ENCODE measurements at regions not wholly inside any gene's neighbourhood (a gene's known extent, or its start where the extent isn't known, plus 50 kb on each side); places are given as distances from the start of the nearest gene placed in this dataset.

DNA sequence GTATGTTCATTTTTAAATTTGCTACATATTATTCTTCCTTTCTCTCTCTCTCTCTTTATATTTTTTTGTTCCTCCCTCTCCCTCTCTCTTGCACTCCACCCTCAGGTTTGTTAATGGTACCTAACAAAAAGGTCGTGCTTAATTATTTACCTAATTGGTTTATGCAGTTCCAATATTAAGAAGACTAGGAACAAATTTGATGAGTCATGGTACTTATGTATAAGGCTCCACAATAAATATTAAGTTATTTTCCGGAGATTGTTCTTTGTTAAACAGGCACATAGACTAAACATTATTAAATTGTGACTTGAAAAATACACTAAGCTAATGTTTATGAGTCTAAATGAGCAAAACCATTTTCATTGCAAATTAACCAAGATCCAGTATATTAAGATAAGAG lies 1200.8 kb upstream of the ALCAM start:
- H3K4me3 ChIP-seq (replicated peaks in 1 of 2; ENCODE audit: low read depth in 2 of 2, low read length in 2 of 2): no peak overlapping the region
- TF ChIP-seq, protein P1, sequence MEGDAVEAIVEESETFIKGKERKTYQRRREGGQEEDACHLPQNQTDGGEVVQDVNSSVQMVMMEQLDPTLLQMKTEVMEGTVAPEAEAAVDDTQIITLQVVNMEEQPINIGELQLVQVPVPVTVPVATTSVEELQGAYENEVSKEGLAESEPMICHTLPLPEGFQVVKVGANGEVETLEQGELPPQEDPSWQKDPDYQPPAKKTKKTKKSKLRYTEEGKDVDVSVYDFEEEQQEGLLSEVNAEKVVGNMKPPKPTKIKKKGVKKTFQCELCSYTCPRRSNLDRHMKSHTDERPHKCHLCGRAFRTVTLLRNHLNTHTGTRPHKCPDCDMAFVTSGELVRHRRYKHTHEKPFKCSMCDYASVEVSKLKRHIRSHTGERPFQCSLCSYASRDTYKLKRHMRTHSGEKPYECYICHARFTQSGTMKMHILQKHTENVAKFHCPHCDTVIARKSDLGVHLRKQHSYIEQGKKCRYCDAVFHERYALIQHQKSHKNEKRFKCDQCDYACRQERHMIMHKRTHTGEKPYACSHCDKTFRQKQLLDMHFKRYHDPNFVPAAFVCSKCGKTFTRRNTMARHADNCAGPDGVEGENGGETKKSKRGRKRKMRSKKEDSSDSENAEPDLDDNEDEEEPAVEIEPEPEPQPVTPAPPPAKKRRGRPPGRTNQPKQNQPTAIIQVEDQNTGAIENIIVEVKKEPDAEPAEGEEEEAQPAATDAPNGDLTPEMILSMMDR (IDR thresholded peaks at IDR 0.05; ENCODE audit: low read depth, low read length): no peak

DNA sequence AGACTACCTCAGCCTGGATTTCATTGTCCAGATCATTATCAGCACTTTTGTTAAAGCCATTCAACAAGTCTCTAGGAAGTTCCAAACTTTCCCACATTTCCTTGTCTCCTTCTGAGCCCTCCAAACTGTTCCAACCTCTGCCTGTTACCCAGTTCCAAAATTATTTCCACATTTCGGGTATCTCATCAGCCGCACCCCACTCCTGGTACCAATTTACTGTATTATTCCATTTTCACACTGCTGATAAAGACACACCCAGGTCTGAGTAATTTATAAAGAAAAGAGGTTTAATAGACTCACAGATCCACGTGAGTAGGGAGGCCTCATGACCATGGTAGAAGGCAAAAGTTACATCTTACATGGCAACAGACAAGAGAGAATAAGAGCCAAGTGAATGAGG lies 1198.3 kb upstream of the ALCAM start:
- TF ChIP-seq, protein P1 (IDR thresholded peaks at IDR 0.05; ENCODE audit: low read depth, low read length): no peak
- no peak overlapping the region for H3K4me3 ChIP-seq (replicated peaks in 1 of 2; ENCODE audit: low read depth in 2 of 2, low read length in 2 of 2)
- no peak for DNase-seq (ENCODE audit: low read depth in 2 of 2)

More for the DNA sequence above, 1200.8 kb upstream of the ALCAM start:
- DNase-seq (ENCODE audit: low read depth in 2 of 2): no peak

DNA sequence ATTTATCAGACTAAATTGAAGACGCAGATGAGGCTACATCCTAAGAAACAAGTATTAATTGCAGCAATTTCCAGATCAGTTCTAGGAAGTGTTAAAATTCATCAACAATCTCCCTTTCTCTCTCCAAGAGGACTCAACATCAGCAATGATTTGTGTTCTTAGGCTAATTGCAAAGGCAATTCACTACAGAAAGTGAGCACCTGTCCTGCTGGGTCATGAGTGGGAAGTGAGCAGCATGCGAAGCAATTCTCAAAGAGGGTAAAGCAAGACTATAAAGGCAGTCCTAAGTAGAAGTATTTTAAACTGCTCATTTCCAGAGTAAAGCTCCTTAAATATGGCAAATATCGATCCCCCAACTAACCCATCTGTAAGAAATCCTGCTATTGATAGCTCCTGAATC lies 1191.0 kb upstream of the ALCAM start:
- DNase-seq (ENCODE audit: low read depth in 2 of 2): no peak
- no peak overlapping the region for H3K4me3 ChIP-seq (replicated peaks in 1 of 2; ENCODE audit: low read depth in 2 of 2, low read length in 2 of 2)
- TF ChIP-seq, protein P1 (IDR thresholded peaks at IDR 0.05; ENCODE audit: low read depth, low read length): no peak

DNA sequence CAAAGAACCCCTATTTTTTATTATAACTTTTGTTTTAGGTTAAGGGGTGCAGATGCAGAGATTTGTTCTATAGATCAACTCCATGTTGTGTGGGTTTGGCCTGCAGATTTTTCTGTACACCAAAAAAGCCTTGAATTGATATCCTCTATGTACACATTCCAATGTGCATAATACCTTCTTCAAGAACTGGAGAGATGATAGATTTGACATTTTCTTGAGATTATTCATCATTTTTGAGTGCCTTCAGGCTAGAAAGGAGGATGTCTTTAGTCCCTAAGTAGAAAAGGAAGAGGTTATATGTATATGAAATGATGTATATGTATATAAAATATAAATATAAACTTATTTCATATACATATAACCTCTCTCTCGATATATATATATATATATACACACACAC lies 1190.0 kb upstream of the ALCAM start:
- TF ChIP-seq, protein P1 (IDR thresholded peaks at IDR 0.05; ENCODE audit: low read depth, low read length): no peak
- H3K4me3 ChIP-seq (replicated peaks in 1 of 2; ENCODE audit: low read depth in 2 of 2, low read length in 2 of 2): no peak overlapping the region
- DNase-seq (ENCODE audit: low read depth in 2 of 2): no peak

DNA sequence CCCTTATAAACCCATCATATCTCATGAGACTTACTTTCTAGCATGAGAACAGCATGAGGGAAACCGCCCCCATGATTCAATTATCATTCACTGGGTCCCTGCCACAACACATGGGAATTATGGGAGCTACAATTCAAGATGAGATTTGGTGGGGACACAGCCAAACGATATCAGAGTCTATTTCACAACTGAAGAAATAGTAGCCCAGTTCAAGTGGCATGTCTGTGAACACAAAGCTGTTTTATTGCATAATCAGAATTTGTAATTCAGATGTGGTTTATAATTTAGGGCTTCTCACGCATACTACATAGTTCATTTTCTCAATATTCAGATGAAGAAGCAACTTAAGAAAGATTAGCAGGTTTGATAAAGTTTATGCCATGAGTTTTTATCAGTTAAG lies 1188.0 kb upstream of the ALCAM start:
- H3K4me3 ChIP-seq (replicated peaks in 1 of 2; ENCODE audit: low read depth in 2 of 2, low read length in 2 of 2): no peak overlapping the region
- TF ChIP-seq, protein P1 (IDR thresholded peaks at IDR 0.05; ENCODE audit: low read depth, low read length): no peak
- no peak for DNase-seq (ENCODE audit: low read depth in 2 of 2)

DNA sequence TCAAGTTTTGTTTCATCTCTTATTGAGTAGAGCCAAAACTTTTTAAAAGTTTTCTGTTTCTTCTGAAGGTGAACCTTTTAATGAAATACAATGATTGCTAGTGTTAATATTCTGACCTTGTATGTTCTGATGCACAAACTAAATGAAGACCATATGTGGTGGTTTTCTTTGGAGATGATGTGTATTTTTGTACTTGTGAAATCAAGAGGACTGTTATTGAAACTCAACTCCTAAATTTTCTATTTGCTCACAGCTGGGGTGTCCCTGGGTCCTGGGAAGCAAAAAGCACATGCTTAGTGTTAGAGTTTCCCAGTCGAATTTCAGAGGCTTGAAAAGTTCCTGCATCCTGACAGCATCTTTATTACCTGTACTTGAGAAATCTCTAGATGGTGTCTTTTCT lies 1185.8 kb upstream of the ALCAM start:
- TF ChIP-seq, protein P1 (IDR thresholded peaks at IDR 0.05; ENCODE audit: low read depth, low read length): no peak
- no peak overlapping the region for H3K4me3 ChIP-seq (replicated peaks in 1 of 2; ENCODE audit: low read depth in 2 of 2, low read length in 2 of 2)
- DNase-seq (ENCODE audit: low read depth in 2 of 2): no peak

DNA sequence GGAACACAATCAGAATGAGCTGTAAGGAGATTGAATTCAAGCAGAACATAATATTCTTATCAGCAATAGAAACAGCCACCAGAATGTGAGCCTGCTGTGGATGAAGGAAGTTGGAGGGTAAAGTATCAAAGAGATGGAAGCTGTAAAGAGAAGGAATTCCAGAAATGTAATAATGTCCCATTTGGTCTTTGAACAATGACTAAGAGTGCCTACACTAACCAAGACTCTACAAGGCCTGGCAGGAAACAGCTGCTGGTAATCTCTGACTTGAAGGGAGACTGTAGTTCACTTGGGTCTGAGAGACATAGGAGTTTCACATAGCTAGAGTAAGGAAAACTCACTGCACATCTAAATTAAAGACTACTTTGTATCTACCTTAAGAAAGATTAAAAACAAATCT lies 1176.0 kb upstream of the ALCAM start:
- no peak overlapping the region for H3K4me3 ChIP-seq (replicated peaks in 1 of 2; ENCODE audit: low read depth in 2 of 2, low read length in 2 of 2)
- TF ChIP-seq, protein P1 (IDR thresholded peaks at IDR 0.05; ENCODE audit: low read depth, low read length): no peak
- DNase-seq (ENCODE audit: low read depth in 2 of 2): no peak
